ENCODE measurements at regions not wholly inside any gene's neighbourhood (a gene's known extent, or its start where the extent isn't known, plus 50 kb on each side); places are given as distances from the start of the nearest gene placed in this dataset.

- intact Hi-C loops (cut with DNase I): no loop called here
- Histone ChIP-seq H3K9me3 (no peaks in the 10 kb centered on the region), H3K27me3 (no peaks in the 10 kb centered on the region), H3K4me1 (no peaks in the 10 kb centered on the region), H3K36me3 (no peaks in the 10 kb centered on the region), H3K27ac (no peak overlapping the region), H3K4me3 (replicated peaks in 1 of 3) (no peak overlapping the region)
- TF ChIP-seq POLR2A (IDR thresholded peaks at IDR 0.05) (no peak), CTCF (IDR thresholded peaks at IDR 0.05) (no peak)
- WGBS, 2 donors: 93 to 98% methylated on average over 8 of the region's 8 CpGs
- no peak for DNase-seq
Observed at GRCh38 chr7:67542916-67543315, 546.3 kb downstream of the TYW1 start.

- Histone ChIP-seq H3K4me3 (replicated peaks in 1 of 3) (no peak overlapping the region), H3K36me3 (no peaks in the 10 kb centered on the region), H3K27me3 (no peaks in the 10 kb centered on the region), H3K9me3 (no peaks in the 10 kb centered on the region), H3K27ac (no peak overlapping the region), H3K4me1 (no peaks in the 10 kb centered on the region)
- WGBS, 2 donors: 75 to 76% methylated on average over 7 of the region's 7 CpGs
- intact Hi-C loops (cut with DNase I): no loop called here
- TF ChIP-seq CTCF (IDR thresholded peaks at IDR 0.05) (no peak), POLR2A (IDR thresholded peaks at IDR 0.05) (no peak)
- DNase-seq: no peak
Observed at GRCh38 chr7:67547183-67547907, 550.7 kb downstream of the TYW1 start.

GRCh38 chr7:67549126-67549525 lies 552.5 kb downstream of the TYW1 start:
- H3K27me3 ChIP-seq: no peaks in the 10 kb centered on the region
- WGBS, 2 donors: 59 to 64% methylated on average over 3 of the region's 3 CpGs
- no peak overlapping the region for H3K4me3 ChIP-seq (replicated peaks in 1 of 3)
- intact Hi-C loops (cut with DNase I): no loop called here
- no peak for TF ChIP-seq CTCF (IDR thresholded peaks at IDR 0.05)
- no peak for TF ChIP-seq POLR2A (IDR thresholded peaks at IDR 0.05)
- DNase-seq: no peak
- H3K36me3 ChIP-seq: no peaks in the 10 kb centered on the region
- no peaks in the 10 kb centered on the region for H3K9me3 ChIP-seq
- H3K27ac ChIP-seq: no peak overlapping the region
- H3K4me1 ChIP-seq: no peaks in the 10 kb centered on the region

- no peak overlapping the region for H3K27ac ChIP-seq
- intact Hi-C loops (cut with DNase I): no loop called here
- no peaks in the 10 kb centered on the region for H3K9me3 ChIP-seq
- DNase-seq: peak; percentile 75 to 80
- 31 to 60% methylated on average over 13 of the region's 13 CpGs for WGBS, 2 donors
- no peaks in the 10 kb centered on the region for H3K27me3 ChIP-seq
- H3K36me3 ChIP-seq: no peaks in the 10 kb centered on the region
- no peak for TF ChIP-seq POLR2A (IDR thresholded peaks at IDR 0.05)
- TF ChIP-seq CTCF (IDR thresholded peaks at IDR 0.05): no peak
- H3K4me1 ChIP-seq: no peaks in the 10 kb centered on the region
- no peak overlapping the region for H3K4me3 ChIP-seq (replicated peaks in 1 of 3)
Observed at GRCh38 chr7:67550801-67551436, 554.3 kb downstream of the TYW1 start.

GRCh38 chr7:67552738-67553137 lies 556.1 kb downstream of the TYW1 start:
- TF ChIP-seq CTCF (IDR thresholded peaks at IDR 0.05): no peak
- no peak for TF ChIP-seq POLR2A (IDR thresholded peaks at IDR 0.05)
- no peaks in the 10 kb centered on the region for H3K27me3 ChIP-seq
- H3K4me3 ChIP-seq (replicated peaks in 1 of 3): no peak overlapping the region
- no peaks in the 10 kb centered on the region for H3K36me3 ChIP-seq
- no peaks in the 10 kb centered on the region for H3K4me1 ChIP-seq
- DNase-seq: no peak
- 91 to 95% methylated on average over 5 of the region's 5 CpGs for WGBS, 2 donors
- H3K27ac ChIP-seq: no peak overlapping the region
- H3K9me3 ChIP-seq: no peaks in the 10 kb centered on the region
- intact Hi-C loops (cut with DNase I): no loop called here
